ENCODE measurements at regions not wholly inside any gene's neighbourhood (a gene's known extent, or its start where the extent isn't known, plus 50 kb on each side); places are given as distances from the start of the nearest gene placed in this dataset.

DNA sequence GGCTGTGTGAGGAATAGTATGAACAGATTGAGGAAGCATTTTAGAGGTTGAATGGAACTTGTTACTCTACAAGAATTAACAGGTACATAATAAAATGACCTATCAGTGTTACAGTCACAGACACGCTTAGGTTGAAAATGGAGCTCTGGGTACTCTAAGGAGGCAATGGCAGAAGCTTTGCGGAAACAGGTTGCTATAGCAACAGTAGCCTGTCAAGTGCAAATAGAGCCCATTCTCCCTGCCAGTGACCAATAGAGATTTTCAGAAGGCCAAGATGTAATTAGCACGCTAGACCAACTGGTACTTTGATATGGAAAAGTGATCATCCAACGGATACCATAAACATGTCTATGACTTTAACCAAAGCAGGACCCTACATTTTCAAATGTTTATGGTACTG lies 148.5 kb upstream of the FREM2 start:
- 60 to 68% methylated on average over 4 of the region's 4 CpGs for WGBS, 2 donors (ENCODE audit: low coverage in 1 of 2)
- no peak overlapping the region for H3K4me3 ChIP-seq
- no peaks in the 10 kb centered on the region for H3K36me3 ChIP-seq
- no peaks in the 10 kb centered on the region for H3K9me3 ChIP-seq
- no peak for ATAC-seq
- TF ChIP-seq POLR2A (IDR thresholded peaks at IDR 0.05), result no peak
- TF ChIP-seq POLR2AphosphoS5 (IDR thresholded peaks at IDR 0.05), result no peak
- no peak for TF ChIP-seq EP300 (IDR thresholded peaks at IDR 0.05)
- TF ChIP-seq, protein P1, sequence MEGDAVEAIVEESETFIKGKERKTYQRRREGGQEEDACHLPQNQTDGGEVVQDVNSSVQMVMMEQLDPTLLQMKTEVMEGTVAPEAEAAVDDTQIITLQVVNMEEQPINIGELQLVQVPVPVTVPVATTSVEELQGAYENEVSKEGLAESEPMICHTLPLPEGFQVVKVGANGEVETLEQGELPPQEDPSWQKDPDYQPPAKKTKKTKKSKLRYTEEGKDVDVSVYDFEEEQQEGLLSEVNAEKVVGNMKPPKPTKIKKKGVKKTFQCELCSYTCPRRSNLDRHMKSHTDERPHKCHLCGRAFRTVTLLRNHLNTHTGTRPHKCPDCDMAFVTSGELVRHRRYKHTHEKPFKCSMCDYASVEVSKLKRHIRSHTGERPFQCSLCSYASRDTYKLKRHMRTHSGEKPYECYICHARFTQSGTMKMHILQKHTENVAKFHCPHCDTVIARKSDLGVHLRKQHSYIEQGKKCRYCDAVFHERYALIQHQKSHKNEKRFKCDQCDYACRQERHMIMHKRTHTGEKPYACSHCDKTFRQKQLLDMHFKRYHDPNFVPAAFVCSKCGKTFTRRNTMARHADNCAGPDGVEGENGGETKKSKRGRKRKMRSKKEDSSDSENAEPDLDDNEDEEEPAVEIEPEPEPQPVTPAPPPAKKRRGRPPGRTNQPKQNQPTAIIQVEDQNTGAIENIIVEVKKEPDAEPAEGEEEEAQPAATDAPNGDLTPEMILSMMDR (IDR thresholded peaks at IDR 0.05), result no peak
- no peak overlapping the region for H3K27ac ChIP-seq
- H3K4me1 ChIP-seq, result peaks cover 0 to 4% (median 0%) of the 10 kb centered on the region in 3 donors
- H3K27me3 ChIP-seq, result no peaks in the 10 kb centered on the region

DNA sequence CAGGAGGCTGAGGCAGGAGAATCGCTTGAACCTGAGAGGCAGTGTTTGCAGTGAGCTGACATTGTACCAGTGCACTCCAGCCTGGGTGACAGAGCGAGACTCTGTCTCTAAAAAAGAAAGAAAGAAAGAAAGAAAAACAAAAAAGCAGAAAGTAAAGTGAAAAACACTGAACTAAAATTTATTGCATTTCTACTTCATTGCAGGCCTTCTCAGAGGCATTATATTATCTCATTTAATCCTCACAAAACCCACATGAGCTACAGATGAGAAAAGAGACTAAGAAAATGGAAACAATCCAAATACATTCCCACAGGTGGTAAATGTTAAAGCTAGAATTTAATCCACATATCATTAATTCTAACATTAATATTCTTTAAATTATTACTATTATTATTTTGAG lies 147.2 kb upstream of the FREM2 start:
- 100% methylated on average over 1 to 2 of the region's 2 CpGs for WGBS, 2 donors (ENCODE audit: low coverage in 1 of 2)
- ATAC-seq, result no peak
- H3K27me3 ChIP-seq, result no peaks in the 10 kb centered on the region
- no peaks in the 10 kb centered on the region for H3K36me3 ChIP-seq
- TF ChIP-seq POLR2AphosphoS5 (IDR thresholded peaks at IDR 0.05) (no peak), POLR2A (IDR thresholded peaks at IDR 0.05) (no peak), EP300 (IDR thresholded peaks at IDR 0.05) (no peak)
- TF ChIP-seq, protein P1 (IDR thresholded peaks at IDR 0.05), result no peak
- peaks cover 0 to 4% (median 0%) of the 10 kb centered on the region in 3 donors for H3K4me1 ChIP-seq
- H3K9me3 ChIP-seq, result no peaks in the 10 kb centered on the region
- H3K27ac ChIP-seq, result no peak overlapping the region
- no peak overlapping the region for H3K4me3 ChIP-seq

DNA sequence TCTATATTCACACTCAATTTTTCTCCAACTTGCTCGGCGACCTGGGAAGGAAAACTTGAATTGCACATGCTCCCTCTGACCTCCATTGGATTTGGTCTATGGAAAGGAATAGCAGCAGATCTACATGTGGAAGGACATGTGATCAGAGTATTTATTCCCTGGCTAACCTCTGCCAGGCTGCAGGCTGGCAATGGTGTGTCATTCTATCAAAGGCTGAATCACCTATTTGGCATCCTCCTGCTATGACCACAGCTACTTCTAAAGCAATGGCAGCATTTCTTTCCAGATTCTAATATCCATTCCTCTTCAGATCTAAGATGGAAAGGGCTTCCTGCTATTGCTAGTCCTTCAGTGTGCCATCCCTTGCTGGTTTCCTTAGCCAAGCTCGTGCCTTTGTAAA lies 144.3 kb upstream of the FREM2 start:
- 51 to 64% methylated on average over 3 of the region's 3 CpGs for WGBS, 2 donors (ENCODE audit: low coverage in 1 of 2)
- peaks cover 0 to under 1% (median 0%) of the 10 kb centered on the region in 3 donors for H3K4me1 ChIP-seq
- ATAC-seq, result no peak
- H3K4me3 ChIP-seq, result no peak overlapping the region
- no peaks in the 10 kb centered on the region for H3K9me3 ChIP-seq
- TF ChIP-seq, protein P1 (IDR thresholded peaks at IDR 0.05), result no peak
- TF ChIP-seq POLR2AphosphoS5 (IDR thresholded peaks at IDR 0.05), result no peak
- no peak for TF ChIP-seq EP300 (IDR thresholded peaks at IDR 0.05)
- no peak for TF ChIP-seq POLR2A (IDR thresholded peaks at IDR 0.05)
- H3K36me3 ChIP-seq, result no peaks in the 10 kb centered on the region
- no peaks in the 10 kb centered on the region for H3K27me3 ChIP-seq
- H3K27ac ChIP-seq, result no peak overlapping the region

DNA sequence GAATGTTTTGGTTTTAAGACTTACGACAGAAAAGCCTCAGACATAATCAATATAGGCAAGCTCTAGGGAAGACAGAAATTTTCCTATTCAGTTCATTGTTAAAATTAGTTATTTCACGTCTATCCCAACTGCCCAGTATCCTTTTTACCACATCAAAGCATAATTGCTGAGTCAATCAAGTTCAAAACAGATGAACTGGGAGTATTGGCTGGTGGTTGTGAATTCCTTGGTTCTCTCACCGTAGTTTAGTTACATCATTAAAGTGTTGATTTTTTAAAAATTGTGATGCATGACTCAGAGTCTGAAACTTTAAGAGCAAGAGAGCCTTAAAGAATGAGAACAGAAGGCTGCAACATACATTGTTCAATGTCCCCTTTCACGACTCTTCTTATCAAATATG lies 143.3 kb upstream of the FREM2 start:
- no peak overlapping the region for H3K27ac ChIP-seq
- TF ChIP-seq, protein P1 (IDR thresholded peaks at IDR 0.05), result no peak
- TF ChIP-seq POLR2A (IDR thresholded peaks at IDR 0.05) (no peak), EP300 (IDR thresholded peaks at IDR 0.05) (no peak), POLR2AphosphoS5 (IDR thresholded peaks at IDR 0.05) (no peak)
- no peaks in the 10 kb centered on the region for H3K9me3 ChIP-seq
- H3K36me3 ChIP-seq, result no peaks in the 10 kb centered on the region
- WGBS, 2 donors (ENCODE audit: low coverage in 1 of 2), result 76 to 96% methylated on average over 4 of the region's 4 CpGs
- H3K4me1 ChIP-seq, result no peaks in the 10 kb centered on the region
- no peak overlapping the region for H3K4me3 ChIP-seq
- ATAC-seq, result no peak
- H3K27me3 ChIP-seq, result no peaks in the 10 kb centered on the region

DNA sequence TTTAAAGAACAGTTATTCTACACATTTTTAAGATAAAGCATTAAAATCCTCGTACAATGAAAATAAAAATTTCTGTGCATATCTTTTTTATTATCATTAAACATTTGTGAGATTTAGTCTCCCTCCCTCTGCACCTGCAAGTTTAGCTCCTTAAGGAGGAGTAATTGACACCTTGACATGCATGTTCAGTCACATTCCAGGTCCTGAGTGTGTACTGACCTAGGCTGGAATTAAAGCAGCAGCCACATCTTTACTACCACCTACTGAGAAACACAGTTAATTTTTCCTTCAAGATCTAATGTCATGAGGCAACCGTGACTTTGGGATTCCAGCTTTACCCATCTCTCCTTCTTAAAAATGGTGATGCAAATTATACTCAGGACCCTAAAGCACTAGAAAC lies 123.1 kb upstream of the FREM2 start:
- TF ChIP-seq POLR2AphosphoS5 (IDR thresholded peaks at IDR 0.05) (no peak), POLR2A (IDR thresholded peaks at IDR 0.05) (no peak)
- TF ChIP-seq, protein P1 (IDR thresholded peaks at IDR 0.05), result no peak
- Histone ChIP-seq H3K4me1 (no peaks in the 10 kb centered on the region), H3K4me3 (no peak overlapping the region), H3K27me3 (no peaks in the 10 kb centered on the region), H3K27ac (no peak overlapping the region), H3K9me3 (no peaks in the 10 kb centered on the region), H3K36me3 (no peaks in the 10 kb centered on the region)
- 86 to 100% methylated on average over 1 to 2 of the region's 2 CpGs for WGBS, 2 donors (ENCODE audit: low coverage in 1 of 2)
- no peak for ATAC-seq

Measured in gastroesophageal sphincter (tissue), 4 donors.